ENCODE measurements at regions not wholly inside any gene's neighbourhood (a gene's known extent, or its start where the extent isn't known, plus 50 kb on each side); places are given as distances from the start of the nearest gene placed in this dataset.
A peak's percentile ranks its signal among the peaks of the same experiment; 100 is the strongest.

DNA sequence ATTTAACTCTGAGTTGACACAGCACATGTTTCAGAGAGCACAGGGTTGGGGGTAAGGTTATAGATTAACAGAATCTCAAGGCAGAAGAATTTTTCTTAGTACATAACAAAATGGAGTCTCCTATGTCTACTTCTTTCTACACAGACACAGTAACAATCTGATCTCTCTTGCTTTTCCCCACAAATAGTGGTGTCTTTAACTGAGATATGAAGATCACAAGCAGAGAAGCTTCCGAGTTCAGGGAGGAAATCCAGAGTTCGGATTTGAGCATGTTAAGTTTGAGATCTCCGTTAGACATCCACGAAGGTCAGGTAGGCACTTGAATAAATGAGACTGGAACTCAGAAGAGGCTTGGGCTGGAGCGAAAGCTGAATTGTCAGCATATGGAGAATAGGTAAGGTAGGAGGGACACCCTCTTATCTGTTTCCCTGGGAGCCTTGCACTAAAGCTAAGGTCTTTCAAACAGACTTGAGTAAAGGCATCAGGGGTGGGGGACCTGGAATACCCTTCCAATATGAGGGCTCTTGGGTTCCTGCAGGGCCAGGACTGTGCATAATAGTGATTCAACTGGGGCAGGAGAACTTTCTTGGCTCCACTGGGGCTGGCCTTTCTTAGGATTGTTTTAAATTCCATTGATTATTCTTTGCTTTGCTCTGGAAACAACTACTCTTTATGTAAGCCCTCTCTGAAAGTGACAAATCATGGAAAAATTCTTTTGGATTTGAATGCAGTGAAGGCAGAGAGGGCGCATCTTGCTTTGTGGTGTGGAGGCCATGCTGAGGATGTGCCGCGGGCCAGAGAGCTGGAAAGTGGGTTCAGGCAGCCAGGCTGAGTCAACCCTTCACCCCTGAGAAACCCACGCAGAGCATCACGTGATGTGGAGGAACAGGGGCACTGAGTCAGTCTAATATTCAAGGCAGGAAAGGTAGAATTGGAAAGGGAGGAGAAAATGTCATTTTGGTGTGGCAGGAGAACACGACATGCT lies 62.7 kb upstream of the AMPD3 start:
- ATAC-seq (ENCODE audit: low FRiP score): no peak
- TF ChIP-seq, protein P1, sequence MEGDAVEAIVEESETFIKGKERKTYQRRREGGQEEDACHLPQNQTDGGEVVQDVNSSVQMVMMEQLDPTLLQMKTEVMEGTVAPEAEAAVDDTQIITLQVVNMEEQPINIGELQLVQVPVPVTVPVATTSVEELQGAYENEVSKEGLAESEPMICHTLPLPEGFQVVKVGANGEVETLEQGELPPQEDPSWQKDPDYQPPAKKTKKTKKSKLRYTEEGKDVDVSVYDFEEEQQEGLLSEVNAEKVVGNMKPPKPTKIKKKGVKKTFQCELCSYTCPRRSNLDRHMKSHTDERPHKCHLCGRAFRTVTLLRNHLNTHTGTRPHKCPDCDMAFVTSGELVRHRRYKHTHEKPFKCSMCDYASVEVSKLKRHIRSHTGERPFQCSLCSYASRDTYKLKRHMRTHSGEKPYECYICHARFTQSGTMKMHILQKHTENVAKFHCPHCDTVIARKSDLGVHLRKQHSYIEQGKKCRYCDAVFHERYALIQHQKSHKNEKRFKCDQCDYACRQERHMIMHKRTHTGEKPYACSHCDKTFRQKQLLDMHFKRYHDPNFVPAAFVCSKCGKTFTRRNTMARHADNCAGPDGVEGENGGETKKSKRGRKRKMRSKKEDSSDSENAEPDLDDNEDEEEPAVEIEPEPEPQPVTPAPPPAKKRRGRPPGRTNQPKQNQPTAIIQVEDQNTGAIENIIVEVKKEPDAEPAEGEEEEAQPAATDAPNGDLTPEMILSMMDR (IDR thresholded peaks at IDR 0.05): no peak
- DNase-seq (ENCODE audit: low spot score): no peak

DNA sequence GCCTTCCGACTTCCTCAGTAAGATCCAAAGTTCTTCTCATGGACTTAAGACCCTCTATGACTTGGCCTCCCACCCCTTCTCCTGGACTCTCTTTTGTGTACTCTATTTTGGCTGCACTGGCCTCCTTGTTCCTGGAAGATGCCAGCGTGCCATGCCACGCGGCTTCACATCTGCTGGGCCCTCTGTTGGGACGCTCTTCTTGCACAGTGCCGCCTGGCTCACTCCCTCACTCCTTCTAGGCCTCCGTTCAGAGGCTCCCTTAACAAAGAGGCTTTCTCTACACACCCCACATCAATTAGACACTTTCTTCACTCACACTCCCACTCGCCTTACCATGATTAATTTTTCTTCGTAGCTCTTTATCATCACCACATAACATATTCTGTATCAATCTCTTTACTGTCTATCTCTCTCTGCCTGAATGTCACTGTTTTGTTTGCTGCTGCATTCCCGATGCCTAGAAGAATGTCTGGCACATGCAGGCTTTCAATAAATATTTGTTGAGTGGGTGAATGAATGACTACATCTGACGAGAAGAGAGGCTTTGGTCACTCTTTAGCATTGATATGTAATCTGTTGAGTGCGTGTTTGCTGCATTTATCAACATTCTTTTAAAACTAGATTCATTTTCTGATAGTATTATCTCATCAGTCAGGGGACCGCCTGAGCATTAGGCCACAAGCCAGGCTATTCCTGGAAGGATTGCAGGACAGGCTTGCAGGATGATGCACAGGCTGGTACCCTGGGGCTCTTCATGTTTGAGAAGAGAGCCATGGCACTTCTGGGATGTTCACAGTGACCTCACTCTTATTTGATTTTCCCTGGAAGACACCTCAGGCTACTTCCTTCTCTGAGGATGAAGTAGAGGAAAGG lies 60.6 kb upstream of the AMPD3 start:
- peak; percentile 43 for ATAC-seq (ENCODE audit: low FRiP score)

DNA sequence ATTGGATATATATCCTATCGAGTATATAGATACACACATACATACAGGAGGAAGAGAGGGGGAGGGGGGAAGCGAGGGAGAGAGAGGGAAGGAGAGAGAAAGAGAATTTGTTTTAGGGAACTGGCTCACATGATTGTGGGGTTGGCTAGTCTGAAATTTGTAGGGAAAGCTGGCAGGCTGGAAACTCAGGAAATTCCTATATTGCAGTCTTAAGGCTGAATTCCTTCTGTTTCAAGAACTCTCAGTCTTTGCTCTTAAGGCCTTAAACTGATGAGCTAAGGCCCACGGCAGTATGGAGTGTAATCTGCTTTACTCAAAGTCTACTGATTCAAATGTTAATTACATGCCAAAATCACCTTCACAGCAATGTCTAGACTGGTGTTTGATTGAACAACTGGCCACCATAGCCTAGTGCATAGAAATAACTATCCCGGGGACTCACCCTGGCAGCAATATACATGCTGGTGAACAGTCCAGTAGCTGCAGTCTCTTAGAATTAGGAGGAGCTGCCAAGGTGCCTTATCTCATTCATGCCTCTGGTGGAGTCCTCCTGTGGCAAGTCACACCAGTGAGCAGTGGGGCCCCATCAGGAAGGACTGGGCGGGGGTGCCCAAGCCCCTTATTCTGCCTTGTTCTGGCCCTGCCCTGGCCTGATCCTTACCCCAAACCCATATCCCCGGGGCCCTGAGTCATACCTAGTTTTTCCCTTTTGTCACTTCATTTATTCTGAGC lies 59.7 kb upstream of the AMPD3 start:
- TF ChIP-seq, protein P1 (IDR thresholded peaks at IDR 0.05): no peak
- DNase-seq (ENCODE audit: low spot score) (no peak), ATAC-seq (ENCODE audit: low FRiP score) (no peak)

More for the DNA sequence above, 60.6 kb upstream of the AMPD3 start:
- TF ChIP-seq, protein P1 (IDR thresholded peaks at IDR 0.05): no peak
- no peak for DNase-seq (ENCODE audit: low spot score)

DNA sequence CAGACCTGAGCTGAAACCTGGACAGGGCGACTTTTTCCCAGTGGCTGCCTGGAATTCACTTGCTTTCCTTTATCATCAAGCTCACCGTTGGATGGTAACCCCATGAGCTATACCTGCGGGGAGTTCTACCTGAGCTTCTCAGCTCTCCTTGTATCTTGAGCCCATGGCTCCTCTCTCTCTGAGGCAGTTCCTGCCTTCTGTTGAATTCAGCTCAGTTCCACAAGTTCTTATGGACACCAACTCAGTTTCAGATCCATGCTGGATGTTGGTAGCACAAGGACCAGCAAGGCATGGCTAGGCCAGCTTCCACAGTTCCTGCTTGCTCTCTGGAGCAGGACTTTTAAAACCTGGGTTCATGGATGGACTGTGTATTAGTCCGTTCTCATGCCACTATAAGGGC lies 58.3 kb upstream of the AMPD3 start:
- TF ChIP-seq, protein P1 (IDR thresholded peaks at IDR 0.05): no peak
- ATAC-seq (ENCODE audit: low FRiP score) (no peak), DNase-seq (ENCODE audit: low spot score) (no peak)

DNA sequence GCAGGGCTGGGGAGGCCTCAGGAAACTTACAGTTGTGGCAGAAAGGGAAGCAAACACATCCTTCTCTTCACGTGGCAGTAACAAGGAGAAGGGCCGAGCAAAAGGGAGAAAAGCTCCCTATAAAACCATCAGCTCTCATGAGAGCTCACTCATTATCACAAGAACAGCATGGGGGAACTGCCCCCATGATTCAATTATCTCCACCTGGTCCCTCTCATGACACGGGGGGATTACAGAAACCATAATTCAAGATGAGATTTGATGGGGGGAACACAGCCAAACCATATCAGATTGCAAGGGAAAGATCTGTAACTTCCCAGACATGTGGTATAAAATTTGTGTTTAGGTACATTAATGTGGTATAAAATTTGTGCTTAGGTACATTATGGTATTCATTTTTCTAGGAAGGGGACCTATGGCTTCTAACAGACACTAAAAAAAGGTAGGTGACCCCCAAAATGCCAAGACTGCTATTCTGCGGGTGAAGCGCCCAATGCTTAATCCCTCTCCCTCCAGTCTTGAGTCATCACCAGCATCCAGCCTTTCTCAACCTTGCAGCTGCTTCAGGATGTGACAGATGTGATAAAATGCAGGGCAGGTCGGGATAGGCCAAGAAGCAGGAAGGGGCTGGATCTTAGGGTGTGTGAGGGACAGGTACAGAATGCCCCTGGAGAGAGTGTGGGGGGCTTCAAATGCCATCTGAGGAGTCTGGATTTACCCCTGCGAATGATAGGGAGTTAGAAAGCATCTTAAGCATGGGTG lies 57.7 kb upstream of the AMPD3 start:
- TF ChIP-seq, protein P1 (IDR thresholded peaks at IDR 0.05): no peak
- no peak for ATAC-seq (ENCODE audit: low FRiP score)
- no peak for DNase-seq (ENCODE audit: low spot score)

DNA sequence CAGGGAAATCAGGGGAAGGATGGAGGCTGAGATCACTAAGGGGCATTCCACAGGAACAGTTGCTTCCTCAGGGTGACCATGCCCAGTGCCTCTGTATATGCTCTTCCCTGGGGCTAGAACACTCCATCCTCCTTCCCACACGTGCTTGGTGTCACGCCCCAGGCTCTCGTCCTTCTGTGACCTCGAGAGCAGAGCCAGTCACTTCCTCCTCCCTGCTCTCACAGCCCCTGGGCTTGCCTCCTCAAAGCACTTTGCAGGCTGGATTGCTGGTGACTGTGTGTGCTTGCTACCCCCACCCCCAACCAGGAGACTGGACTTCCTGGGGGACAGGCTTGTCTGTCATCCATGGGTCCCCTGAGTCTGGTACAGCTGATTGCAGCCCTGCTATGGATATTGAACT lies 56.5 kb upstream of the AMPD3 start:
- TF ChIP-seq, protein P1 (IDR thresholded peaks at IDR 0.05): no peak
- ATAC-seq (ENCODE audit: low FRiP score) (no peak), DNase-seq (ENCODE audit: low spot score) (no peak)
